ENCODE measurements at regions not wholly inside any gene's neighbourhood (a gene's known extent, or its start where the extent isn't known, plus 50 kb on each side); places are given as distances from the start of the nearest gene placed in this dataset.
"Not testable (repeated sequence)": the region's sequence is repeated elsewhere in the genome, so short reads cannot be mapped to it uniquely, and the experiment has no call there.

DNA sequence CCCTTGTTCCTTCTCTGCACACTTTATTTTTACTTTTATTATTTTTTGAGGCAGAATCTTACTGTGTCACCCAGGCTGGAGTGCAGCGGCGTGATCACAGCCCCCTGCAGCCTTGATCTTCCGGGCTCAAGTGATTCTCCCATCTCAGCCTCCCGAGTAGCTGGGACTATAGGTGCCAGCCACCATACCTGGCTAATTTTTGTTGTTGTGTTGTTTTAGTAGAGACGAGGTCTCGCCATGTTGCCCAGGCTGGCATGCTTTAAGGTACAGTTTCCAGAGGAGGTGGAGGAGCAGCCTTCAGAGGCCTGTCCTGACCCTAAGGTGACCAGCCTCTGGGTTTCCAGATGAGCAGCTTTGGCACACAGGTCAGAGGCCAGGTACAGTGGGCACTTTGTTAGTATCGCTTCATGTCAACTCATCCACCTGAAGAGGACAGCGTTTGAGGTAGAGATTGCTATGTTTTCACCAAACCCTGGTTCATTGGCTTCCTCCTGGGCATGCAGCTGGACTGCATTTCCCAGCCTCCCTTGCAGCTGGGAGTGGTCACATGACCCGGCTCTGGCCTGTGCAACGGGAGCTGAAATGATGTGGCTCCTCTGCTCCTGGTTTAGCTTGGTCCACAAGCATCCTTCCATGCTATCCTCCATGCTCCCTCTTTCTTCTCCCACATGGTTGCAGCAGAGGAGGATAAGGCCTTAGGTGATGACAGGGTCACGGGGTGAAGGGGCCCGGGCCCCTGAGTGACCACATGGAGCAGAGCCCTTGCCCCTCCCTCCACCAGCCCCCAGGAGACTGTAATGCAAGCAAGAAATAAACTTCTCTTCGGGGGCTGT lies 139.3 kb upstream of the IER5L start:
- DNase-seq (ENCODE audit: low read depth in 2 of 2), result no peak

- DNase-seq (ENCODE audit: low read depth in 2 of 2), result no peak
These were observed 138.4 kb upstream of the IER5L start for GRCh38 chr9:129316281-129317030.

GRCh38 chr9:129313331-129313955 lies 135.4 kb upstream of the IER5L start:
- no peak for DNase-seq (ENCODE audit: low read depth in 2 of 2)

DNA sequence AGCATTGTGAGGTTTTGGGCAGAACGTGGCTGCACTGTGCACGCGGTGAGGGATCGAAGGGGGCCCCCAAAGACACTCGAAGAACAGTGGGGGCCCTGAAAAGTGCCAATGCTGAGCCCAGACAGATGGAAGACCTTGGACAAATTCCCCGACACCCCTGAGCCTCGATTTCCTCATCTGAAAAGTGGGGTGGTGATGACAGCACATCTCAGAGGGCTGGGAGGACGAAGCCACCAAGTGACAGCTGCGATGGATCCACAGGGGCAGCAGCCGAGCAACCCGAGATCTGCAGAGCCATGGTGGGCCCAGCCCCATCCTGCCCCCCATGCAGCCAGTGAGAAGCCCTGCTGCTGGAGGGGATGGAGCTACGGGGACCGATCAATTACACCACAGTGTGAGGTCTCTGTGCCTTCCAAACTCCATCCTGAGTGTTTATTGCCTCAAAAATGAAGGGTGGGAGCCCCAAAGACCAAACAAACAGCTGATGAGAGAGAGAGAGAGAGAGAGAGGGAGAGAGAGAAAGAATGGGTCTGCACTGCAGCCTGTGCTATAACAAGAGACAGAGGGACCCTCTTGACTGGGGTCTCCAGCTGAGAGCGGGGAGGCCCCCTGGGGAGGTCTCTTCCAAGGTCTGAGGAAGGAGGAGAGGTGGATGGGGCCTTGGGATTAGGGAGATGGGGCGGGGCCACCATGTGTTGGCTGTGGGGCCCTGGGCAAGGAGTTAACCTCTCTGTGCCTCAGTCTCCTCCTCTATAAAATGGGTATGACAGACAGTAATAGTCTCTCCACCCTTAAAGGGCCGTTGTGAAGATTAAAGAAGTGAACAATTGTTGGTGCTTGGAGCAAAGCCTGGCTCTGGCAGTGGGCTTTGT lies 134.4 kb upstream of the IER5L start:
- no peak for DNase-seq (ENCODE audit: low read depth in 2 of 2)

DNA sequence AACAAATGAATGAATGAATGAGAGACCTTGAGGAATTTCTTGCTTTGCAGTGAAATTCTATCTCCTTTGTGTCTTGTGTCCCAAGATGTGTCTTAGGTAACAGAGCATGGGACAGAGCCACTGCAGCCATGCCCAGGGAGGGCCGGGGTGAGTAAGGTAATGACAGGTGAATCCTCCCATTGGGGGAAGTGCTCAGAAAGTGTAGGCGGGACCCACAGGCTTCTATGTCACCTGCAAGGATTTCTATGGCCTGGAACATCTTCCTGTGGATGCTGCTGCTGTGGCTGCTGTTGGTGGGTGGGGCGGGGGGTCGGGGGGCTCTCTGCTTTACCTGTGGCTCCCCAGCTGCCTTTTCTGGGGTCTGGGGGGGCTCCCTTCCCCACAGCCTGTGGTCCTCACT lies 133.6 kb upstream of the IER5L start:
- no peak for DNase-seq (ENCODE audit: low read depth in 2 of 2)

DNA sequence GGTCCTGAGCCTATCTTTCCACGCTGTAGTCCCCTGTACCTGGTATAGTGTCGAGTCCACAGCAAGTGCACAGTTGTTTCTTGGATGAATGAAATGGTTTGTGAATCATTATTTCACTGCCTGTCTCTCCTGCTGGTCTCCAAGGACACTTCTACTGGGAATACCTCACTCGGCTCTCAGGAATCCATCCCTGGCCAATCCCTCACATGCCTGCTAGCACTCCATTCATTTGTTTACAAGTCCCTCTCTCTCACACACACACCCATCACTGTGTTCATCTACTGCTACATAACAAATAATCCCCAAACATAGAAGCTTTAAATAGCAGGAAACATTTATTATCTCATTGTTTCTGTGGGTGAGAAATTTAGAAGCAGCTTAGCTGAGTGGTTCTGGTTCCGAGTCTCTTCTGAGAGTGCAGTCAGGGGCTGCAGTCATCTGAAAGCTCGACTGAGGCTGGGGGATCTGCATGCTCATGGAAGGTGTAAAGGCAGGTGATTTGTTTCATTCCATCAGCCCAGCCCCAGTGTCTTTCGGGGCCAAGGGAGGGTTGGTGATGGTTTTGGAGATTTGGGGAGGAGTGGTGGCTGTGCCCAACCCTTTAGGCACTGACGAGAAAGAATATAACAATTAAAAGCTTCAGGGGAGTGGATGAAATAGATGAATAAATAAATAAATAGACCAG lies 132.7 kb upstream of the IER5L start:
- no peak for DNase-seq (ENCODE audit: low read depth in 2 of 2)

DNA sequence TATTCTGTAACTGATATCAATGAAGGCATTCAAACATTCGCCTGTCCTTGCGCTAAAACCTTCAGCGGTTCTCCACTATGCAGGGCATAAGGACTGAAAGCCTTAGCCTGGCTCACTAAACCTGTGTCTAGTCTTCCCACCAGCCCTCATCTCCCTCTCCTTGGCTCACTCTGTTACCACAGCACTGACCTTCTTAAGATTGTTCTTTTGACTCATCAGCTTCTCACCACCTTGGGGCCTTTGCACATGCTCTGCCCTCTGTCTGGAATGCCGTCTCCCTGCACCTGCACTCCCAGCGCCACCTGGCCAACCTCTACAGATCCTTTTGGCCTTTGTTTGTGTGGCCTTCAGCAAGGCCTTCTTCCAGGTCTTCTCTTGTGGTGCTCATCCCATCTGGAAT lies 131.8 kb upstream of the IER5L start:
- no peak for DNase-seq (ENCODE audit: low read depth in 2 of 2)

DNA sequence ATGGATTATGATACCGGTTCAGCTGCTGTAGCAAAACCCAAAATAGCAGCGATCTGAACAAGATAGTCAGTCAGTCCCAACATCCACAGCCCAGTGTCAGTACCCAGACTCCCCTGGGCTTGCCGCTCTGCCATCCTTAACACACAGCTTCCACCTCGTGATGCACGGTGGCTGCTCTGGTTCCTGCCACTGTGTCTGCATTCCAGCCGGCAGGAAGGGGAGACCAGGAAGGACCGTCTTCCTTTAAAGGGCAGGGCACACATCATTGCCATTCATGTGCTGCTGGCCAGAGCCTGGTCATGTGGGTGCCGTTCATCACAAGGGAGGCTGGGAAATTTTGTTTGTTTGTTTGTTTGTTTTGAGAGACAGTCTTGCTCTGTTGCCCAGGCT lies 131.0 kb upstream of the IER5L start:
- DNase-seq (ENCODE audit: low read depth in 2 of 2), result no peak

DNA sequence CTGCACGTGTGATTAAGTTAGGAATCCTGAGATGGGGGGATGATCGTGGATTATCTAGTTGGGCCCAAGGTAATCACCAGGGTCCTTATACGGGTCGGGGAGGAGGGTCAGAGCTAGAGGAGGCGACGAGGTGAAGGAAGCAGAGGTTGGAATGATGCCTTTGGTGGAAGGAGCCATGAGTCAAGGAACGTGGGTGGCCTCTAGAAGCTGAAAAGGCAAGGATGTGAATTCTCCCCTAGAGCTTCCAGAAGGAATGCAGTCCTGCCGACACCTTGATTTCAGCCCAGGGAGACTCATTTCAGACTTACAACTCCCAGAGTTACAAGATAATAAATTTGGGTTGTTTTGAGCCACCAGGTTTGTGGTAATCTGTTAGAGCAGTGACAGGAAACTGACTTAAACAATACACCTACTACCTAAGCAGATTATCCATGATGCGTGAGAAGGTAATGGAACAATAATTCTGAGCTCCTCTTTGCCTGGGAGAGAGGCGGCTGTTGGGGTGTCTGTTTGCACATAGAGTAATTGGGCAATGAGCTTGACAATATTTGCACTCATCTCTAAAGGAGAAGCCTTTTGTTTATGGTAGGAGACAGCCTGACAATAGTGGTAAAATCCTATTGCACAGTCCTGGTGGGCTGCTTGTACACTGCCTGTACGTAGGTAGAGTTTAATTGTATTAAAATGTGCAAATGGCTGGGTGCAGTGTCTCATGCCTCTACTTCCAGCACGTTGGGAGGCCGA lies 129.3 kb upstream of the IER5L start:
- no peak for DNase-seq (ENCODE audit: low read depth in 2 of 2)

GRCh38 chr9:129306318-129306973 lies 128.4 kb upstream of the IER5L start:
- DNase-seq (ENCODE audit: low read depth in 2 of 2), result no peak

DNA sequence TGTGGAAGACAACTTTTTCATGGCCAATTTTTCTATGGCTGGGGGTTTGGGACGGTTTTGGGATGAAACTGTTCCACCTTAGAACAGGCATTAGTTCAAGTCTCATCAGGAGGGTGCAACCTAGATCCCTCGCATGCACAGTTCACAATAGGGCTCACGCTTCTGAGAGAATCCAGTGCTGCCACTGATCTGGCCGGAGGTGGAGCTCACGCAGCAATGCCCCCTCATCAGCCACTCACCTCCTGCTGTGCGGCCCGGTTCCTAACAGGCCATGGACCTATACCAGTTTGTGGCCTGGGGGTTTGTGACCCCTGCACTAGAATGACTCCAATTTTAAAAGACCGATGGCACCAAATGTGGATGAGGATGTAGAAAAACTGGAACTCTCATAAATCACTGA lies 127.2 kb upstream of the IER5L start:
- DNase-seq (ENCODE audit: low read depth in 2 of 2), result no peak

DNA sequence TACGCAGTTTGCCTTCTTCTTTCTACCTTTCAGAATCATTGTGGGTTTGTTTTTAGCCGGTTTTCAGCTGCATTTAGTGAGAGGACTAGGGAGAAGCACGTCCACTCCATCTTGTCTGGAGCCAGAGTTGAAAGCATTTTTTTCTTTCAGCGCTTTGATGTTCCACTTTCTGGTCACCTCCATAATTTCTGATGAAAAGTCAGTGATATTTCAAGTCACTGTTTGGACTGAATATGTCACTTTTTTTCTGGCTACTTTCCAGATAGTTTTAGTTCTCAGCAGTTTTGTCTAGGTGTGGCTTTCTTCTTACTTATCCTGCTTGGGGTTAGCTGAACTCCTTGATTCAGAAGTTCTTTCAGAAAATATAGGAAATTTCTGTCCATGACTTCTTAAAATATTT lies 123.9 kb upstream of the IER5L start:
- no peak for DNase-seq (ENCODE audit: low read depth in 2 of 2)

DNA sequence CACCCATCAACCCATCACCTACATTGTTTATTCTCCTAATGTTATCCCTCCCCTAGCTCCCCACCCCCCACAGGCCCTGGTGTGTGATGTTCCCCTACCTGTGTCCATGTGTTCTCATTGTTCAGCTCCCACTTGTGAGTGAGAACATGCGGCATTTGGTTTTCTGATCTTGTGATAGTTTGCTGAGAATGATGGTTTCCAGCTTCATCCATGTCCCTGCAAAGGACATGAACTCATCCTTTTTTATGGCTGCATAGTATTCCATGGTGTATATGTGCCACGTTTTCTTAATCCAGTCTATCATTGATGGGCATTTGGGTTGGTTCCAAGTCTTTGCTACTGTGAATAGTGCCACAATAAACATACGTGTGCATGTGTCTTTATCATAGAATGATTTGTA lies 118.1 kb upstream of the IER5L start:
- not testable (repeated sequence) for DNase-seq (ENCODE audit: low read depth in 2 of 2)

DNA sequence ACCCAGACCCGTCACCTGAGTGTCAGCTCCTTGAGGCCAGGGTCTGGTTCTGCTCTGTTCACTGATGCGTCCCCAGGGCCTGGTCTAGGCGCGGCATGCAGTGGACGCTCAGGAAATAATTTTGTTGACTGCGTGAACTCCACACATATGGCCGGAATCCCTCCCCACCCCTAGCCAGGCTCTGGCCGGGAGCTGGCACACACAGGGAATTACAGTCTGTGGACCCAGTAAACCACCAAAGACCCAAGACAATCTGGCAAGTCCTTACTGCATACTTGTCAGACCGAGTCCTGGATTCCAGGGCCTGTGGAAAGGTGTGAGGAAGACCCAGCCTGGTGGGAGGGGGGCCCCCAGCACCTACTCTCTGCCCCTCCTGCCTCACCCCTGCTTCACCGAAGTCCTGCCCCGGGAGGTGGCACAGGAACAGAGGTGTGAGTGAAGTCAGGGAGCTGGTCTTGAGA lies 113.0 kb upstream of the IER5L start:
- no peak for DNase-seq (ENCODE audit: low read depth in 2 of 2)

- no peak for DNase-seq (ENCODE audit: low read depth in 2 of 2)
These were observed 112.5 kb upstream of the IER5L start for GRCh38 chr9:129290606-129291005.

GRCh38 chr9:129289883-129290282 lies 111.8 kb upstream of the IER5L start:
- no peak for DNase-seq (ENCODE audit: low read depth in 2 of 2)

DNA sequence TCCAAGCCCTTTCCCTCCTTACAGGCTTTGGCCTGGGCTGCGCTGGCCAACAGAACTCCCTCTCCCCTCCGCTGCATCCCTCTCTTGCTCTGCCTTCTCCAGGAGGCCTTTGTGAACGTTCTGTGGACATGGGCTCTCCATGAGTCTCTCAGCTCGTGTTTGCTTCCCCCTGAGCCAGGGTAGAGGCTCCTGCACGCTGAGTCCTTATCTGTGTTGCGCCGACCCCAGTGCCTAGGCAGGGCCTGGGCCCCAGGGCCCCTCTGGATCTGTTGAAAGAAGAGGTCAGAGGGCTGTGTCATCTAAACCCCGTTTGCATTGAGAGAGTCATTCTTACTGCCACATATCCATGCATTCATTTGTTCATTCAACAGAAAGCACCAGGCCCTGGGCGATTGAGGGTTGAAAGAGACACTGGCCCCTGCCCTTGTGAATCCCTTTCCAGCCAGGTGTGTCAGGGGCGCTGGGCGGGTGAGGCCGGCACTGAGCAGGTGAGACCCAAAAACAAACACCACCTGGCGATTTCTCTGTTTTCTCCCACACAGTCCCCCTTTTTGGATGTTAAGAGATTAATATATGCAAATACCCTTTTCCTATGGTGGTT lies 111.2 kb upstream of the IER5L start:
- DNase-seq (ENCODE audit: low read depth in 2 of 2), result no peak

DNA sequence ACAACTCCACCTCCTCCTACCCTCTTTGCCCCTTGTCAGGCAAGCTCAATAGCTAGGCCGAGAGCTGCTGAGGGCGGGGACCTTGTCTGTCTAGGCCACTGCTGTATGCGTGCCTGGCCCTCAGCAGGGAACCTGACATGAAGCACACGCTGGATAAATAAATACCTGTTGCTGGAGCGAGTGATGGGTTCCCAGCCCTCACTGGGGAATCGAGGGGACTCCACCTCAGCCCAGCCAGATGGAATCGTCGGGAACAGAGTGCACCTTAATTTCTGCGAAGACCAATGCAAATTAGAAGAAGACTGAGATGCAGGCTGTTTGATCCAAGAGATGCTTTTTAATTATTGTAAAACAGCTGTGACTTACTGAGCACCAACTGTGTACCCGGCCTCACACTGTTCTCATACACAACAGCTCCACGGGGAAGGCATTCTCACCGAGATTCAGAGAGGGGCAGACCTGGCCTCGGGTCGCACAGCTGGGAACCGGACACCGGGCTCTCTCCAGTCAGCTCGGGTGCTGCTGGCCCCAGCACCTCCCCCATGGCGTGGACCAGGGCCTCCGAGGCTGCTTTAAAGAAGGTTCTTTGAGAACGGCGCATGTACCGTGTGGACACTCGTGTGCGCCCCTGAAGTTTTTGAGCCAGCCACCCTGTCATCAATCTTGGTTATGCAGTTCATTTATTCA lies 109.7 kb upstream of the IER5L start:
- no peak for DNase-seq (ENCODE audit: low read depth in 2 of 2)
